DMS 273 (cell line): ENCODE measurements at regions not wholly inside any gene's neighbourhood (a gene's known extent, or its start where the extent isn't known, plus 50 kb on each side); places are given as distances from the start of the nearest gene placed in this dataset.

Experiments
- DNase-seq: peaks from one replicate; lab custom pipeline; 2025; ENCODE audit not compliant: unreplicated experiment; lab: John Stamatoyannopoulos, UW

- DNase-seq: no peak
Measured at GRCh38 chr4:28709891-28710290, 1849.2 kb downstream of the STIM2 start.

GRCh38 chr4:28723371-28723770, 1862.7 kb downstream of the STIM2 start:
- no peak for DNase-seq

- no peak for DNase-seq
Measured at GRCh38 chr4:28724239-28724638, 1863.6 kb downstream of the STIM2 start.

GRCh38 chr4:28730304-28730703, 1869.7 kb downstream of the STIM2 start:
- DNase-seq: no peak

GRCh38 chr4:28744066-28744465, 1883.4 kb downstream of the STIM2 start:
- DNase-seq: no peak

GRCh38 chr4:28754376-28754775, 1893.7 kb downstream of the STIM2 start:
- DNase-seq: no peak

- no peak for DNase-seq
Measured at GRCh38 chr4:28755081-28755480, 1894.4 kb downstream of the STIM2 start.

GRCh38 chr4:28759064-28759463, 1898.4 kb downstream of the STIM2 start:
- no peak for DNase-seq

GRCh38 chr4:28760003-28760402, 1899.4 kb downstream of the STIM2 start:
- no peak for DNase-seq

GRCh38 chr4:28772066-28772465, 1911.4 kb downstream of the STIM2 start:
- no peak for DNase-seq

- DNase-seq: no peak
Measured at GRCh38 chr4:28772788-28773187, 1912.1 kb downstream of the STIM2 start.

GRCh38 chr4:28774344-28774743, 1913.7 kb downstream of the STIM2 start:
- DNase-seq: no peak

- no peak for DNase-seq
Measured at GRCh38 chr4:28776004-28776403, 1915.4 kb downstream of the STIM2 start.

GRCh38 chr4:28784188-28784587, 1923.5 kb downstream of the STIM2 start:
- no peak for DNase-seq

GRCh38 chr4:28787947-28788346, 1927.3 kb downstream of the STIM2 start:
- no peak for DNase-seq

- DNase-seq: no peak
Measured at GRCh38 chr4:28788929-28789490, 1928.4 kb downstream of the STIM2 start.

- no peak for DNase-seq
Measured at GRCh38 chr4:28792917-28793597, 1927.1 kb upstream of the PCDH7 start.

- DNase-seq: no peak
Measured at GRCh38 chr4:28799696-28800095, 1920.5 kb upstream of the PCDH7 start.

- DNase-seq: no peak
Measured at GRCh38 chr4:28811025-28811424, 1909.1 kb upstream of the PCDH7 start.

- no peak for DNase-seq
Measured at GRCh38 chr4:28822163-28822562, 1898.0 kb upstream of the PCDH7 start.

GRCh38 chr4:28827866-28828265, 1892.3 kb upstream of the PCDH7 start:
- no peak for DNase-seq

- no peak for DNase-seq
Measured at GRCh38 chr4:28831867-28832266, 1888.3 kb upstream of the PCDH7 start.

- no peak for DNase-seq
Measured at GRCh38 chr4:28832444-28832843, 1887.7 kb upstream of the PCDH7 start.
